Iris pigment epithelial cell (primary cell): ENCODE measurements at regions not wholly inside any gene's neighbourhood (a gene's known extent, or its start where the extent isn't known, plus 50 kb on each side); places are given as distances from the start of the nearest gene placed in this dataset.
A peak's percentile ranks its signal among the peaks of the same experiment; 100 is the strongest.
"Not testable (repeated sequence)": the region's sequence is repeated elsewhere in the genome, so short reads cannot be mapped to it uniquely, and the experiment has no call there.

Experiments
- DNase-seq: peaks from one replicate; pipeline ENCODE4 v3.0.0-alpha.2; 2011; ENCODE audit warnings: low read depth

DNA sequence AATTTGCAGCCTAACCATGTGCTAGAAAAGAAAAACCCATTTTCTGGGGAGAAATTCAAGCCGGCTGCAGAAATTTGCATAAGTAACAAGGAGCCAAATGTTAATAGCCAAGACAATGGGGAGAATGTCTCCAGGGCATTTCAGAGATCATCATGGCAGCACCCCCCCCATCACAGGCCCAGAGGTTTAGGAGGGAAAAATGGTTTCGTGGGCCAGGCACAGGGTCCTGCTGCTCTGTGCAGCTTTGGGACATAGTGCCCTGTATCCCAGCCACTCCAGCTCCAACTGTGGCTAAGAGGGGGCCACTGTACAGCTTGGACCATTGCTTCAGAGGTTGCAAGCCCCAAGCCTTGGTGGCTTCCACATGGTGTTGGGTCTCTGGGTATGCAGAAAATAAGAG lies 620.0 kb downstream of the PSAT1 start:
- not testable (repeated sequence) for DNase-seq

DNA sequence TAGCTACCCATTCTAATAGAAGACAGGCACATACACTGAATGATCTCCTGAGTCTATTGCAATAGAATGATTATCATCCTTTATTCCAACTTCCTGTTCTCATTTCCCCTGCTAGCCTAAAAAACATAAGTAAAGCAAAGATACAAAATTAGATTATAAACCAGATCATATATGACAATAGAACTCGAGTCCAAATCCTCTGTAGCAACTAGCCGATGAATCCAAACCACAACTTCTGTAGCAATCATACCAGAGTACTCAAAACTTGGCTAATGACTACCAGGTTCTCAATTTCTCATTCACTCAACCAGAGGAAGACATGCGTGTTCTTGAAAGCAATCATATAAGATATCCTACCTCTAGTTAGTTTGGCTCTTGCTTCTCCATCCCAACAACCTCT lies 622.1 kb downstream of the PSAT1 start:
- DNase-seq: no peak

DNA sequence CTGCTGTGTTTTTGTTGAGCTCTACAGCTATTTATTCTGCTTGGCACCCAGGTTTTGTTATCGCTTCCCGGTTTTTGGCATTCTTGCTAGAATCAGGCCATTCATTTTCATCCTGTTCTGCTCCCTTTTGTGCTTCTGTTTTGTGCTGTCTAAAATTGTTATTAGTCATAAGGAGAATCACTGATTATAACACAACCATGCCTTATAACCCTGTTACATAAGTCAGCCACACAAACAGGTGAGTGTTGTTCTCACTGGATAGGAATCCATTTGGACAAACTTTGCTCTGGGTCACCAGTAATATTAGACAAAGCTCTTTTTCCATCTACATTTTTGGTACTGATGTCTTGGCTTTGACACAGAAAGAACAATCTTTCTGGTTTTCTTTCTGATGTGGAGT lies 622.8 kb downstream of the PSAT1 start:
- peak; percentile 22 for DNase-seq

DNA sequence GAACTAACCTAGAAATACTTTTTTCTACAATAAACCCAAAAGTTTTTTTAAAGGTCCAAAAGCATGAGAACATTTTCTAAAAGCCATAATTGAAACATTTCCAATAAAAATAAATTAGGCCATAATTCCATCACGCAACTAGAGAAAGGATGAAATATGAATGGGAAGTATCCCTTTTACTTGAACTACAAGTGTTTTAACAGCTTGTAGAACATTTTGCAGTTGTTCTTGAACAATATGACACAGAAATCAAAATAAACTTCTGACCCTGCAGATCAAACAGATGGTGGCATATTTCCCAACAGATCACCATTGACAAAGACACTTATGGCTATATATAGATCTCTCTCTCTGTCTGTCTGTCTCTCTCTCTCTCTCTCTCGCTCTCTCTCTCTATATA lies 624.4 kb downstream of the PSAT1 start:
- peak; percentile 11 for DNase-seq

GRCh38 chr9:78923966-78924659 lies 627.2 kb downstream of the PSAT1 start:
- no peak for DNase-seq

DNA sequence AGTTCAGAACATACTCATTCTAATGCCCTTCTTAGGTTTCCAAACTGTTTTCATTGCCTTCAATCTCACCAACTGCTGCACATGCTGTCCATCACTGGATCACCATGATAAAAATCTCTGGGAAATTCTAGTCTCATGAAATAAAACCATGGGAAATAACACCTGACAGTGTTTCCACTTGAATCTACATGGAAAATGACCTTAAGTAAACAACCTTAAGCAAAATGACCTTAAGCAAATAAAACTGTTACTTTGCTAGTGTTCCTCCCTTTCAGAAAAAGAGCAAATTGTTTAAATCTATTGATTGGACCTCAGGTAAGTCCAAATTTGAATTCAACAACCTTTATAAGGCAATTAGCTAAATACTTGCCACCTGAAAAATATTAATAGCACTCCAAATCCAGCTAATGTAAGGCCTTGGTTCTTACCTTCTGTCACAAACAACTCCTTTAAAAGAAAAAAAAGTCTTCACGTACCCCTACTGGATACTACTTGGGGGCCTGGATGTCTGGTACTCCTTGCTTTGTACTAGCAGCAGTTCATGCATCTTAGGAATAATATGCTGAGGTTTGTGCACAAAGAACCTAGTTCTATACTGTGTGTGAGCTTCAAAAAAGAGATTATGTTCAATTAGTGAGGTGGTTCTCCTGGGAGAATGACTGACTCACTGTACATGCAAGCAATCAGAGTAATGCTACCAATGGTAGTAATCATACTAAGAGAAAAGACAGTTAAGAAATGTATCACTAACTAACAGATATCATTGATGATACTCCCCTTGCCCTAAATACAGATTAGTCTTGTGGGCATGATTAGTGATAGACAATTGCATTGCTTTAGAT lies 630.4 kb downstream of the PSAT1 start:
- DNase-seq: no peak

DNA sequence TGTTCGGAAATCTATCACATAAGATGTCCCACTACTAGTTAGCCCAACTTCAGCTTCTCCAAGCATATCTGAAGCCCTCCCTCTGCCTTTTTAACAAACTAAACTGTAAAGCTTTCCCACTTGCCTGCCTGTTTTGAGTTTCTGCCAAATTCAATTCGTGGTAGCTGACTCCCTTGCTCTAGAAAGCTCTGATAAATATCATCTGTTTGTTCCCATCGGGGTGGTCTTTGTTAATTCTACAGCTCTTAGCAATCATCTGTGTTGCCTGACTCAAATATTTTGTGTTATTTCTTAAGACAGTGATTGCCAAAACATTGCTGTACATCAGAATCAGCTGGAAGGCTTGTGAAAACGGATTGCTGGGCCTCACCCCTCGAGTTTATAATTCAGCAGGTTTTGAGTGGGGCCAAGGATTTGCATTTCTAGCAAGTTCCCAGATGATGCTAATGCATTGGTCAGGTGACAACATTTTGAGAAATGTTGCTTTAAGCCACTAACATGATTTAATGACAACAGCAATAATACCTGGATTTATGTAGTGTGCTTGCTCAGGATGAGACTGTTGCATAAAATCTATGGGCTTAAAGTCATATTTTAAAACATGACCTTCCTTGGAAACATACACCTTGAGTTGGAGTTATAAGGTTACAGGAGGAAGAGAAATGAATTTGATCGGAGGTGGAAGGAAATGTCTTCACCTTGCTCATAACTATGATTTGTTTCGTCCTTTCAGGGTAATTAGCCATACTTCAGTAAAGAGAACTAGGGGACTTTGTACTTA lies 631.9 kb downstream of the PSAT1 start:
- no peak for DNase-seq

GRCh38 chr9:78930281-78930680 lies 633.4 kb downstream of the PSAT1 start:
- no peak for DNase-seq

DNA sequence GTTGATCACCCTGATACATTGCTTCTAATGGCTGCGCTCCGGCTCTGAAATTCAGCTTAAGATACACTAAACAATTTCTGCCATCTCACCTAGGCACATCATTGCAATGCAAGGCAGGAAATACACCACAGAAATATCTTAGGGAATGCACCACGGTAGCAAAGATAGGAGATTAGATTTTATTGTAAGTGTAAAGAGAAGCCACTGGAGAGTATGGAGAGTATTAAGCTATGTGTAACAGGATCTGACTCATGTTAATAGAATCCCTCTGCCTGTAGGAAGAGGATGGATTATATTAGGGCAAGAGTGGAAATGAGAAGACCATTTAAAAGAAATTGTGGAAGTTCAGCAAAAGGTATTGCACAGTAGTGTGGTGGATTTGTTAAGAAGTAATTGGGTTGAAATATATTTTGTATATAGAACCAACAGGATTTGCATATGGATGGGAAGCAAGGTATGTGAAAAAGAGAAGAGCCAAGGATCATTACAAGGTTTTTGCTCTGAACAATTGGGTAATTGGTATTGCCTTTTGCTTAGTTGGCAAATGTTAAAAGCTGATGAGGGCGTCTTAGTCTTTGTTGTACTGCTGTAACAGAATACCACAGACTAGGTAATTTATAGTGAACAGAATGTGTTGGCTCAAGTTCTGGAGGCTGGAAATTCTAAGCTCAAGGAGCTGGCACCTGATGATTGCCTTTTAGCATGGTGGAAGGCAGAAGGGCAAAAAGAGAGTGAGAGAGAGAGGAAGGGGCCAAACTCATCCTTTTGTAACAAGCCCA lies 636.1 kb downstream of the PSAT1 start:
- DNase-seq: peak; percentile 81

GRCh38 chr9:78934880-78935279 lies 636.9 kb upstream of the TLE4 start:
- no peak for DNase-seq

DNA sequence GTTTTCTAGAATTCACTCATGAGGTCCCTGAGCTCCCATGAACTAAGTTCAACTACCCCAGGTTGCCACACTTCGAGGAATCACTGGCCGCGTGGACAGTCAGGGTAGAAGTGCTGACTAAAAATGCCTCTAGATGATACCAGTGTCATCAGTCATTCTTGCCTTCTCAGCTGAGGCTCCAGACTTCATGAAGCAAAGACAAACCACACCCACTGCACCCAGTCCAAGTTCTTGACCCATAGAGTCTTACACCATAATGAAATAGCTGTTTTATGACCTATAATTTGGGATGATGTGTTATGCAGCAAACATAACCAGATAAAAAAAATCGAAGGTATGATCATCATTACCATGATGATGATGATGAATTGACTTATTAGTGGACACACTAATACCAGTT lies 632.9 kb upstream of the TLE4 start:
- no peak for DNase-seq

DNA sequence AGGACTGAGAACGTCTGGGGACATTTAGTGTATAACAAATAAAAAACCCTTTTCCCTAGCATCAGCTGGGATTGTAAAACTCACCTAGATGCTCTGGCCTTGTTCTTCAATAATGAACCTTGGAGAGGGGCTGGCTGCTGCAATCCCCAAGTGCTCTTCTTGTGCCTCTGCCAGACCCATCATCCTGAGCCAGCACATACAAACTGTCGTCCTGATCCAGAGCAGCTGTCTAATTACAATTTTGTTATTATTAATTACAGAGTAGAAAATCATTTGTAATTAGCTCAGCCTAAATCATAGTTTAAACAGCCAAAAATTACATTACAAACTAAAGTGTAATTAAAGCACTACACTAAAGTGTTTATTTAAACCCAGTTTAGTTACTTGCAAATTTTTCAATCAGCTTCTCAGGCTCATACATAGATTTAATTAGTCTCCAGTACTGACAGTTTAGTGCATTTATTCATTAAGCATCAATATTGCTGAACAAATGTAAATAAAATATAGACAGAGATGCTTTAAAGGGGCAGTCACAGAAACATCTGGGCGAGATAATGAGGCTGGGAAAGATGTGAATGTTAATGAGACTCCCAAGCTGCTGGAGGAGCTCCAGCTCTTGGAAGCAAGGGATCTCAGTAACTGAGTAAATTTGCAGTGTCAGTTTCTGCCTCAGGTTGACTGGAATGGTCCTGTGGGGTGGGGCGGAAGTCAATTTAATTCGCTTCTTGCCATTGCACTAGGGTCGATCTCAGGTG lies 632.3 kb upstream of the TLE4 start:
- no peak for DNase-seq

DNA sequence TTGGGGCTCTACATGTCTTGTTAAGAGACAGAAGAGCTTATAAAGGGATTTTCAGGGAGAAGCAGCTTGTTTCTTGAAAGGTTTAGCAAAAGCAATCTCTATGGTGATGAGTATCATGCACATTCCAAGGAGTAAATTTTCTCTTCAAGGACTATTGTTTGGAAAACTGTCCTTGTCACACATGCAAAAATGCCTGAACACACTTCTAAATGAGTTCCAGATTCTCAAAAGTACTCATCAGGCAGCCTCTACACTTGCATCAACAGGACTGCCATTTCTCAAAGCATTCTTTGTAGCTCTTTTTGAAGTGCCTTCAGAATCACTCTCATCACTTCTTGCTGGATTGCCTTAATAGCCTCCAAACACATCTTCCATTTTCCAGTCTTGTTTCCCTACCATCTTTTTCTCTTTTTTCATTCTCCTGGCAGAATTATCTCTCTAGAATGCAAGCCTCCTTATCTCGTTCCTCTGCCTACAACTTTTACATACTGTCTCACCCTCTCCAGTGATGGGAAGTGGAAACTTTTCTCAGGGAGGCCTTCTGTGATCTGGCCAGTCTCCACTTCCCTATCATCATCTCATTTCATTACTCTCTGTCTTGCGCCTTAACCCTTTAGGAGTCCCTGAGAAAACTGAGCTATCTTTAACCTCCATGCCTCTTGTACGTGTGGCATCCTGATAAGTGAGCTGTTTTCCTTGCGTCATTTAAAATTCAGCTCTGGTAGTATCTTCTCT lies 631.5 kb upstream of the TLE4 start:
- DNase-seq: no peak

- peak; percentile 31 for DNase-seq
Observed at GRCh38 chr9:78954286-78954685, 617.5 kb upstream of the TLE4 start.

DNA sequence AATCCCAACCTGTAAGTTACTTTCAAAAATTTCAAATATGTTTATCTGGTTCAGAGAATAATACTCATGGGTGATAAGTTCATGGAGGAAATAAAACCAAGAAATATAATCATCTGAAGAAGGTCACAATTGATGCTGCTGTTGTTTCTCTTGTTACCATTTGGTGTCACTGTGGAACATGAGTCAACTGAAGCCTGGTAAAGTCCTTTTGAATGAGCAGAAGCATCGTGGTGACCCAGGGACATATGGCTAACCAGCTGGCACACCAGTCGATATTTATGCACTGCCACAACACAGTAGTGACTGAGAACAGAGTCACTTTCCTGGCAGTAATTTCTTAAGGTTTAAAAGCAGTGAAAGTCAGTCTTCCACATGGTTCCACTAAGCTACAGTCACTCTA lies 612.9 kb upstream of the TLE4 start:
- DNase-seq: no peak

GRCh38 chr9:78962156-78962555 lies 609.6 kb upstream of the TLE4 start:
- DNase-seq: no peak

- no peak for DNase-seq
Observed at GRCh38 chr9:78963911-78964310, 607.9 kb upstream of the TLE4 start.

DNA sequence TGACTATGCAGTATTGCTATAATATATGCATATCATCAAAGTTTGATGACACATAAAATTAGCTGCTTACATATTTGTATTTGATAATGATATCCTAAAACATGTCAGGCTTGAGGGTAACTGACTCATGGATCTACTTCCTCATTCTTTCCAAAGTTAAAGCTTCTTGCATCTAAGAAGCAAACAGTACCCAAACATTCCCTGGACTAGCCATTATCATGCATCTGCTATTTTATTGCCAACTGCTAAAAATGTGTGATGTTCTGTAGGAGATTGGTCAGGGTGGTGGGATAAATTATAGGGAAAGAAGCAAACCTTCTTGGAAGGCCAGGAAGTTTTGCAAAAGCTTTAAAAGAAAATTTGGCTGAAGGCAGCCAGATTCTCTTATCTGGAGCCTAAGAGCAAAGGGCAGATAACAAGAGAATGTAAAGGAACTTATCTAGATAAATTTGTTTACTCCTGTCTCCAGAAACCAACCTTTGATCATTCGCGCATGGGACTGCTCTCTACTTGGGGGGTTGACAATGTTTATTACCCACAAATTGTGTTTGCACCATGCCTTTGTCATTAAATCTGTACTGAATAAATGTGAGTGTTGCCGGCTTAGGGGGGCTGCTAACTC lies 604.1 kb upstream of the TLE4 start:
- peak; percentile 22 for DNase-seq

DNA sequence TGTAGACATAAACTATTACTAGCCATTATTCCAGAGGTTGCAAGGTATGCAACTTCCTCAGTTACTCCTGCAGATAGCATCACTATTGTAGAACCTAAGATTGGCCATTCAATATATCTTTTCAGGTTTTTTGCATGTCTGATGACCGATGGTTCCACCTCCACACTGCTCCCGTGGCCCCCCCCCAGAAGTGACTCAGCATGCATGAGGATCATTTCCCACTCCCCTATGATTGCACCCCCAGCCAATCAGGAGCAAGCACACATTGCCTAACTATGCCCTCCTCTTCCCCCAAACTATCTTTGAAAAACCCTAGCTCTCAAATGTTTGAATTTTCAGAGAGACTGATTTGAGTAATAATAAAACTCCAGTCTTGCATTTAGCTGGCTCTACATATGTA lies 601.4 kb upstream of the TLE4 start:
- DNase-seq: no peak

DNA sequence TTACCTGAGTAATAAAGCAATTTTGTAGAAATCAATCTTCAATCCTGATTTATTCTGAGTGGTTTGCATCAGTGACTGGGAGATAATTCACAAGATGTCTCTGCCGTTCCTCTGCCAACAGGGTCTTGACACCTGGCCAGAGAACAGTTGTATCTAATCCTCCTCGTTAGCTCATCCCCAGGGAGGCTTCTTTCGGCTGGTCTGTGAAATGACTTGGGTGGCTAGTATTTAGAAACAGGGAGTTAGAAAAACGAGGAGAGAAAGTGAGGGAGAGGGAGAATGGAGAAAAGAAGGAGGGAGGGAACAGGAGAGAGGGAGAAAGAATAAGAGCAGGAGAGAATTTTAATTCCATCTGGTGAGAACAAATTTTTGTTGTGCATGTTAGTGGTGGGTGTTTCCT lies 600.2 kb upstream of the TLE4 start:
- DNase-seq: no peak
